HG02571 (cell line): ENCODE measurements at regions not wholly inside any gene's neighbourhood (a gene's known extent, or its start where the extent isn't known, plus 50 kb on each side); places are given as distances from the start of the nearest gene placed in this dataset.
"Not testable (repeated sequence)": the region's sequence is repeated elsewhere in the genome, so short reads cannot be mapped to it uniquely, and the experiment has no call there.

Experiments
- ATAC-seq: cut with Tn5 transposase; IDR thresholded peaks from one replicate; pipeline ENCODE4 v1.9.1; 2021; ENCODE audit warnings: mild to moderate bottlenecking, moderate library complexity; ENCODE audit not compliant: unreplicated experiment

GRCh38 chr2:16247326-16248122, 307.2 kb downstream of the MYCN start:
- no peak for ATAC-seq

GRCh38 chr2:16246911-16247310, 306.6 kb downstream of the MYCN start:
- ATAC-seq = no peak

GRCh38 chr2:16246281-16246850, 306.0 kb downstream of the MYCN start:
- no peak for ATAC-seq

GRCh38 chr2:16245481-16246054, 305.2 kb downstream of the MYCN start:
- ATAC-seq = no peak

- ATAC-seq = no peak
Observed at GRCh38 chr2:16244966-16245320, 304.6 kb downstream of the MYCN start.

GRCh38 chr2:16244153-16244965, 304.0 kb downstream of the MYCN start:
- no peak for ATAC-seq

- ATAC-seq = no peak
Observed at GRCh38 chr2:16243411-16243996, 303.2 kb downstream of the MYCN start.

- ATAC-seq = no peak
Observed at GRCh38 chr2:16242906-16243305, 302.6 kb downstream of the MYCN start.

GRCh38 chr2:16241166-16242160, 301.1 kb downstream of the MYCN start:
- no peak for ATAC-seq

- no peak for ATAC-seq
Observed at GRCh38 chr2:16240402-16240801, 300.1 kb downstream of the MYCN start.

GRCh38 chr2:16239296-16239850, 299.0 kb downstream of the MYCN start:
- ATAC-seq = no peak

- no peak for ATAC-seq
Observed at GRCh38 chr2:16238786-16239185, 298.4 kb downstream of the MYCN start.

- no peak for ATAC-seq
Observed at GRCh38 chr2:16238001-16238761, 297.8 kb downstream of the MYCN start.

- no peak for ATAC-seq
Observed at GRCh38 chr2:16235747-16236146, 295.4 kb downstream of the MYCN start.

GRCh38 chr2:16235291-16235690, 294.9 kb downstream of the MYCN start:
- not testable (repeated sequence) for ATAC-seq

GRCh38 chr2:16228951-16229350, 288.6 kb downstream of the MYCN start:
- no peak for ATAC-seq

- ATAC-seq = no peak
Observed at GRCh38 chr2:16228471-16228870, 288.1 kb downstream of the MYCN start.

- ATAC-seq = no peak
Observed at GRCh38 chr2:16227811-16228462, 287.6 kb downstream of the MYCN start.
